ENCODE measurements at regions not wholly inside any gene's neighbourhood (a gene's known extent, or its start where the extent isn't known, plus 50 kb on each side); places are given as distances from the start of the nearest gene placed in this dataset.

GRCh38 chr3:55309336-55309735 is 177.8 kb downstream of the WNT5A start:
- TF ChIP-seq CTCF (IDR thresholded peaks at IDR 0.05) (no peak), POLR2A (IDR thresholded peaks at IDR 0.05) (no peak)
- Histone ChIP-seq H3K4me3 (no peak overlapping the region), H3K9me3 (replicated peaks in 1 of 3) (no peaks in the 10 kb centered on the region), H3K4me1 (replicated peaks in 1 of 2) (no peaks in the 10 kb centered on the region), H3K27ac (no peak overlapping the region), H3K36me3 (replicated peaks in 1 of 2) (no peaks in the 10 kb centered on the region), H3K27me3 (no peaks in the 10 kb centered on the region)
- intact Hi-C loops (cut with DNase I): no loop called here
- DNase-seq: no peak
- WGBS, 4 donors: 68 to 79% (median 70%) methylated on average over 3 of the region's 3 CpGs

- Histone ChIP-seq H3K27me3 (no peaks in the 10 kb centered on the region), H3K36me3 (replicated peaks in 1 of 2) (no peaks in the 10 kb centered on the region), H3K4me3 (no peak overlapping the region), H3K4me1 (replicated peaks in 1 of 2) (no peaks in the 10 kb centered on the region), H3K27ac (no peak overlapping the region), H3K9me3 (replicated peaks in 1 of 3) (no peaks in the 10 kb centered on the region)
- DNase-seq: no peak
- 80 to 84% (median 82%) methylated on average over 2 of the region's 2 CpGs for WGBS, 4 donors
- intact Hi-C loops (cut with DNase I): no loop called here
- TF ChIP-seq POLR2A (IDR thresholded peaks at IDR 0.05): no peak
- TF ChIP-seq CTCF (IDR thresholded peaks at IDR 0.05): no peak
These were observed 179.5 kb downstream of the WNT5A start for GRCh38 chr3:55307622-55308021.

GRCh38 chr3:55305696-55306485 is 181.2 kb downstream of the WNT5A start:
- no peak for TF ChIP-seq POLR2A (IDR thresholded peaks at IDR 0.05)
- TF ChIP-seq CTCF (IDR thresholded peaks at IDR 0.05): no peak
- Histone ChIP-seq H3K27ac (no peak overlapping the region), H3K36me3 (replicated peaks in 1 of 2) (no peaks in the 10 kb centered on the region), H3K27me3 (no peaks in the 10 kb centered on the region), H3K4me3 (no peak overlapping the region), H3K4me1 (replicated peaks in 1 of 2) (no peaks in the 10 kb centered on the region), H3K9me3 (replicated peaks in 1 of 3) (no peaks in the 10 kb centered on the region)
- no peak for DNase-seq
- intact Hi-C loops (cut with DNase I): no loop called here
- WGBS, 4 donors: 62 to 72% (median 63%) methylated on average over 5 of the region's 5 CpGs

GRCh38 chr3:55300701-55301100 is 186.4 kb downstream of the WNT5A start:
- Histone ChIP-seq H3K4me1 (replicated peaks in 1 of 2) (no peaks in the 10 kb centered on the region), H3K27me3 (no peaks in the 10 kb centered on the region), H3K9me3 (replicated peaks in 1 of 3) (no peaks in the 10 kb centered on the region), H3K27ac (no peak overlapping the region), H3K4me3 (no peak overlapping the region), H3K36me3 (replicated peaks in 1 of 2) (no peaks in the 10 kb centered on the region)
- no peak for DNase-seq
- intact Hi-C loops (cut with DNase I): no loop called here
- TF ChIP-seq CTCF (IDR thresholded peaks at IDR 0.05): no peak
- TF ChIP-seq POLR2A (IDR thresholded peaks at IDR 0.05): no peak
